ENCODE measurements at regions not wholly inside any gene's neighbourhood (a gene's known extent, or its start where the extent isn't known, plus 50 kb on each side); places are given as distances from the start of the nearest gene placed in this dataset.

DNA sequence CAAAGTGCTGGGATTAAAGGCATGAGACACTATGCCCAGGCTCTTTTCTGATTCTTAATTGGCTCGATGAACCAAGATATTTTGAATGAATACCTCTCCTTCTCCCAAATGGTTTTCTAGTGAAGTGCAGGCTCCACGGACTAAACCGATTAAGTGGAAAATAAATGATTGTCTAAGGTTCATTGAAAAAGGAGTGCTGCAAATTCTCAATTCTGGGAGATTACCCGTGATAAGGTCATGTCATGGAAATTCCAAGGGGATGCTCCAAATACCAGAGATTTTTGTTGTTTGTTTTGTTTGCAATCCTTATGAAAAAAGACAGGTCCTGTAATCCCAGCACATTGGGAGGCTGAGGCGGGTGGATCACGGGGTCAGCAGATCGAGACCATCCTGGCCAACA is 406.9 kb upstream of the TBL1XR1 start:
- 95% methylated on average over 7 of the region's 7 CpGs; no CpG with 5 or more reads in 1 of the 2 experiments for WGBS, 2 experiments (ENCODE audit: extremely low coverage in 1 of 2, insufficient coverage in 1 of 2, insufficient read length in 1 of 2, insufficient replicate concordance in 2 of 2, low coverage in 1 of 2, low lambda C conversion rate in 2 of 2, missing lambda C conversion rate in 1 of 2)
- Histone ChIP-seq H3K18ac (ENCODE audit: extremely low read depth, low read length) (no peak overlapping the region), H3K79me1 (ENCODE audit: low read depth, low read length) (no peaks in the 10 kb centered on the region), H2BK5ac (ENCODE audit: low read depth, low read length) (no peak overlapping the region), H3K9me3 (ENCODE audit: insufficient read depth in 2 of 2, low read depth in 1 of 2, low read length in 1 of 2) (no peaks in the 10 kb centered on the region), H2BK15ac (ENCODE audit: low read length) (no peak overlapping the region), H3K14ac (ENCODE audit: insufficient read length) (no peak overlapping the region), H2AFZ (ENCODE audit: low read length) (no peak overlapping the region), H3K4ac (replicated peaks; ENCODE audit: insufficient read length, low read depth, low read length) (no peak overlapping the region), H2BK120ac (replicated peaks; ENCODE audit: low read depth, low read length) (no peak overlapping the region), H4K8ac (ENCODE audit: extremely low read depth, insufficient read depth, low read length) (no peak overlapping the region), H3K36me3 (ENCODE audit: control insufficient read depth in 2 of 4, insufficient read depth in 4 of 4, low read length in 3 of 4) (no peaks in the 10 kb centered on the region), H3K9ac (replicated peaks in 1 of 4; ENCODE audit: extremely low read depth in 1 of 4, low read depth in 3 of 4, low read length in 3 of 4) (no peak overlapping the region), H3K4me2 (ENCODE audit: insufficient read depth in 1 of 2, low read depth in 2 of 2, low read length in 2 of 2) (no peak overlapping the region), H4K20me1 (replicated peaks in 1 of 2; ENCODE audit: control insufficient read depth in 1 of 2, insufficient read depth in 2 of 2, low read length in 2 of 2) (no peaks in the 10 kb centered on the region), H2BK20ac (ENCODE audit: low read length) (no peak overlapping the region), H4K91ac (replicated peaks; ENCODE audit: insufficient read length, low read length) (no peak overlapping the region), H3K4me3 (ENCODE audit: extremely low read depth in 1 of 4, insufficient read depth in 2 of 4, low read depth in 3 of 4, low read length in 4 of 4) (no peak overlapping the region), H4K5ac (ENCODE audit: insufficient read length, low read depth, low read length) (no peak overlapping the region), H2AK5ac (ENCODE audit: low read depth, low read length) (no peak overlapping the region), H3K56ac (replicated peaks; ENCODE audit: insufficient read length, low read depth, low read length) (no peak overlapping the region), H3K23ac (ENCODE audit: insufficient read length) (no peak overlapping the region), H3K79me2 (ENCODE audit: control insufficient read depth in 1 of 2, insufficient read depth in 2 of 2, low read length in 2 of 2) (no peaks in the 10 kb centered on the region), H3K23me2 (ENCODE audit: low read depth, low read length) (no peaks in the 10 kb centered on the region), H3K27me3 (replicated peaks in 1 of 4; ENCODE audit: control insufficient read depth in 3 of 4, extremely low read depth in 1 of 4, insufficient read depth in 3 of 4, low read length in 3 of 4) (no peaks in the 10 kb centered on the region), H3K4me1 (replicated peaks in 1 of 4; ENCODE audit: control insufficient read depth in 3 of 4, insufficient read depth in 4 of 4, low read length in 3 of 4) (peaks cover 0 to 3% (median 1%) of the 10 kb centered on the region in 4 experiments; a peak in 2 of 7 replicates), H2BK12ac (ENCODE audit: low read depth, low read length) (no peak overlapping the region), H3K27ac (ENCODE audit: low read depth, low read length) (no peak overlapping the region)
- DNase-seq (ENCODE audit: low read depth in 1 of 2, low spot score in 2 of 2) (no peak), FAIRE-seq (no peak)
- POLR2A ChIA-PET (ENCODE audit: partially characterized antibody): no interaction called here
- CTCF ChIA-PET (ENCODE audit: partially characterized antibody): no interaction called here
- TF ChIP-seq RBBP5 (IDR thresholded peaks at IDR 0.05; ENCODE audit: borderline replicate concordance, low read depth, low read length): no peak
- TF ChIP-seq CHD2 (IDR thresholded peaks at IDR 0.05; ENCODE audit: low read length): no peak
- TF ChIP-seq SRF (IDR thresholded peaks at IDR 0.05; ENCODE audit: low read depth, low read length): no peak
- no peak for TF ChIP-seq TEAD4 (IDR thresholded peaks at IDR 0.05; ENCODE audit: low read depth, low read length)
